ENCODE measurements at regions not wholly inside any gene's neighbourhood (a gene's known extent, or its start where the extent isn't known, plus 50 kb on each side); places are given as distances from the start of the nearest gene placed in this dataset.

DNA sequence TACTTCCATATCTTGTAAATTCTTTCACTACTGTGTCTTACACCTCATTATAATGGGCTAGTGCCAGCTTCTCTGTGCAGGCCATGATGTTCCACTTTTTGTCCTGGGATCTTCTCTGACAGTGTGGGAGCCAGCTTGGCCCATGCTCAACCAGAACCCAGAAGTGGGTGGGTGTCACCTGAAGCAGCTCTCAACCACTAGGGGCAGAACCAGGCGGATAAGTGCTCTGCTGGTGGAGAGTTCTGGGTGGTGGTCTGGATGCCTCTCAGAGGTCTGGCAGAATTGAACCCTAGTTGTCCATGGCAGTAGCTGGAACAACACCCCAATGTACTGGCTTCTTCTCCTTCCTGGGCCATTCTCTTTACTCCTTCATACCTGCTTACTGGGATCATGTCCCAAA lies 254.1 kb upstream of the N4BP1 start:
- no peak for TF ChIP-seq CTCF (conservative IDR thresholded peaks at IDR 0.05 in 1 of 2, IDR thresholded peaks at IDR 0.05 in 1 of 2; ENCODE audit: low read depth in 1 of 2, low read length in 2 of 2)
- TF ChIP-seq EZH2 (IDR thresholded peaks at IDR 0.05; ENCODE audit: low read length, missing control alignments), result no peak

All from fibroblast of lung (primary cell).